ENCODE measurements at regions not wholly inside any gene's neighbourhood (a gene's known extent, or its start where the extent isn't known, plus 50 kb on each side); places are given as distances from the start of the nearest gene placed in this dataset.

DNA sequence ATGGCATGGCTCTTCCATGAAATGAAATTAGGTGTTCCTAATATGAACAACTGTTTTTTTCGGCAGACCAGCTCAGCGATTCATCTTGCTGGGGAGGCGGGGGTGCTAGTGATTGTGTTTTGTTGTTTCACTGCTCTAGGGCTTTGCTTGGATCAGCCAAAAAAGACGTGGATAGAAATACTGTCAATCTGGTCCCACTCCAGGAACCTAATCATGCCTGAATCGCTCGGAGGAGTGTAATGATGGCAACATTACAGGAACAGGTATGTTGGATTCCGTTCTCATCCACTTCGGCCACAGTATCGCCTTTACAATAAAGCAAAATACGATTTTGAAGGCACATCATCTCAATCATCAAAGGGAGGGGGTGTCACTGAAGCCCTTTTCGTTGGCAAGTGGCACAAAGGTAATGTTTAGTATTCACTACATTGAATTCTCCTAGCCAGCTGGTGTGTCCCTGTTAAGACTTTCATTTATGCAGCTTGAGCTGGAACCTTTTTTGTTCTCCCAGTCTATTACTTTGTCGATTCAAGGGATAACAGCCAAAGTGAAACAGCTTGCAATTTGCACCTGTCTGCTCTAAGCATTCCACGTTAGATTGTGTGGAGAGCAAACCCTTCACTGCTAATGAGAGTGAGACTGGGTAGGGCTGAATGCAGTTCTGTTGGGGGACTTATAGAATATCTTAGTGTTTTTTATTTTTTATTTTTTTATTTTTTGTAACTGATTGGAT lies 477.7 kb downstream of the TFAP2A start:
- no peak for DNase-seq
- Histone ChIP-seq H3K36me3 (replicated peaks; ENCODE audit: control insufficient read depth, insufficient read depth, low read length) (no peaks in the 10 kb centered on the region), H3K4me3 (ENCODE audit: insufficient read depth, low read depth, low read length) (no peak overlapping the region), H3K27me3 (ENCODE audit: control insufficient read depth, insufficient read depth, low read length) (no peaks in the 10 kb centered on the region)

DNA sequence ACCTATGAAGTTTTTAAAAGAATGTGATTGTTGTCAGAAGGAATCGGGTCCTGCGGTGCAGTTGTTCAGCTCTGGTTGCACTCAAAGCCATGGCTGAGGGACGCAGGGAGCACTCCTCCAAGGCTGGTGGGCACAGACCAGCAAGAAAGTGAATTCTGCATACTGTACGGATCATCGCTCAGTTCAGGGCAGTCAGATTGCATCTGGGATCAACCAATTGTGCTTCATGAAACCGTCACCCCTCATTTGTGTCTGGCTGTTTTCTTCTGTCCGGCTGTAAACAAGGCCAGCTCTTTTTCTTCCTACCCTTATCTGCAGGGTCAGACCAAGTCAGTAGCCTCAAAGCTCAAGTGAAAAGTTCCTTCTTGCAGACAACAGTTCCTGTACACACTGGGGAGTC lies 478.3 kb downstream of the TFAP2A start:
- no peak for DNase-seq
- Histone ChIP-seq H3K36me3 (replicated peaks; ENCODE audit: control insufficient read depth, insufficient read depth, low read length) (no peaks in the 10 kb centered on the region), H3K4me3 (ENCODE audit: insufficient read depth, low read depth, low read length) (no peak overlapping the region), H3K27me3 (ENCODE audit: control insufficient read depth, insufficient read depth, low read length) (no peaks in the 10 kb centered on the region)

DNA sequence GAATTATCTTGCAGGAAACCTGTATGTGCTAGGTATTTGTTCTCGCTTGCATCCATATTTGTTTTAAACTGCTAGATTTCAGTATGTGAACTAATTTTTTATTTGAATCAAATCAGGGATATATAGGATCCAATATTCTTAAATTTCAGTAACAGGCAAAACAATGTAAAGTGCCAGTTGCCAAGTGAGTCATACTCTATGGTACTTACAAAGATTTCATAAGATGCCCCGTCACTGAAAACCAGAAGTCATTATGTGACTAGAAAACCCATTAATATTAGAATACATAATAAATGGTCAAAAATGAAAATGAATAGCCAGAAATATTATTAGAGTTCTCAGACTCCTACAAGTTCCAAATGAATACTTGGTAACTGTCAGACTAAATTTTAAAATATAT lies 481.2 kb downstream of the TFAP2A start:
- DNase-seq: no peak
- no peaks in the 10 kb centered on the region for H3K27me3 ChIP-seq (ENCODE audit: control insufficient read depth, insufficient read depth, low read length)
- H3K36me3 ChIP-seq (replicated peaks; ENCODE audit: control insufficient read depth, insufficient read depth, low read length): no peaks in the 10 kb centered on the region
- H3K4me3 ChIP-seq (ENCODE audit: insufficient read depth, low read depth, low read length): no peak overlapping the region

DNA sequence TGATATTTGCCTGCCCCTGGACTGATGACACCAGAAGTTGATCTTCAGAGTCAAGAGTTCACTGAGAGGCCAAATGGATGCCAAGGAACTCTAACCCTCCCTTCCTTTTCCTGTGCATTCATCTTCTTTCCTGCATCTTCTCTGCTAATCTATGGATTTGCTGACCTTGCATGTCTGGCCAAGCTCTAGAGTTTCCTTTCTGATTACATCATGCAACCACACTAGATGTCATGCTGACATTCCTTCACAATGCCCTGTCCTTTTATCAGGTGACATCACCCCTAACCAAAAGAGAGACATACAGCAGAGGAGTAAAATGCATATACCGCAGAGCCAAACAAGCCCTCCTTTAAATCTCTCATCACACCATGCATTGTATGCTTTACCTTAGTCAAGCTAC lies 487.6 kb downstream of the TFAP2A start:
- Histone ChIP-seq H3K27me3 (ENCODE audit: control insufficient read depth, insufficient read depth, low read length) (no peaks in the 10 kb centered on the region), H3K36me3 (replicated peaks; ENCODE audit: control insufficient read depth, insufficient read depth, low read length) (no peaks in the 10 kb centered on the region), H3K4me3 (ENCODE audit: insufficient read depth, low read depth, low read length) (no peak overlapping the region)
- no peak for DNase-seq

DNA sequence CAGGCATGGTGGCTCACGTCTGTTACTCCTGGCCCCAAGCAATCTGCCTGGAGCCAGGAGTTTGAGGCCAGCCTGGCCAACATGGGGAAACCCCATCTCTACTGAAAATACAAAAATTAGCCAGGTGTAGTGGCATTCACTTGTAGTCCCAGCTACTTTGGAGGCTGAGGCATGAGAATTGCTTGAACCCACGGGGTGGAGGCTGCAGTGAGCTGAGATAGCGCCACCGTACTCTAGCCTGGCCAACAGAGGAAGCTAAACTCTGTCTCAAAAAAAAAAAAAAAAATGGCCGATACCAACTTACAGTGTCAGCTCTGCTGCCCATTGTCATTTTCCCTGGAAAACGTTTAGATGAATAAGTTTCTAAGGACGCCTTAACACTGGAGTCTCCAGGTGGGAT lies 489.9 kb downstream of the TFAP2A start:
- H3K36me3 ChIP-seq (replicated peaks; ENCODE audit: control insufficient read depth, insufficient read depth, low read length): no peaks in the 10 kb centered on the region
- DNase-seq: no peak
- no peak overlapping the region for H3K4me3 ChIP-seq (ENCODE audit: insufficient read depth, low read depth, low read length)

DNA sequence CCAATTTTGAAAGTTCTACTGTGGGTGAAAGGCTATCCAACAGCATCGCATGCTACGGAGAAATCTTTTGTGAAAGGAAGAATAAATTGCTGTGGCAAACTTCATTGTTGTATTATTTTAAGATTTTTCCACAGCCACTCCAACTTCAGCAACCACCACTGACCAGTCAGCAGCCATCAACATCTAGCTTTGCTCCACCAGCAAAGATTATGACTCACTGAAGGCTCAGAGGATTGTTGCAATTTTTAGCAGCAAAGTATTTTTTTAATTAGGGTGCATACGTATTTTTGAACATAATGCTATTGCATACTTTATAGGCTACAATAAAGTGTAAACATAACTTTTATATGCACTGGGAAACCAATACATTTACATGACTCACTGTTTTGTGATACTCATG lies 493.5 kb downstream of the TFAP2A start:
- Histone ChIP-seq H3K36me3 (replicated peaks; ENCODE audit: control insufficient read depth, insufficient read depth, low read length) (no peaks in the 10 kb centered on the region), H3K27me3 (ENCODE audit: control insufficient read depth, insufficient read depth, low read length) (no peaks in the 10 kb centered on the region), H3K4me3 (ENCODE audit: insufficient read depth, low read depth, low read length) (no peak overlapping the region)
- no peak for DNase-seq

More for the DNA sequence above, 489.9 kb downstream of the TFAP2A start:
- H3K27me3 ChIP-seq (ENCODE audit: control insufficient read depth, insufficient read depth, low read length): no peaks in the 10 kb centered on the region

DNA sequence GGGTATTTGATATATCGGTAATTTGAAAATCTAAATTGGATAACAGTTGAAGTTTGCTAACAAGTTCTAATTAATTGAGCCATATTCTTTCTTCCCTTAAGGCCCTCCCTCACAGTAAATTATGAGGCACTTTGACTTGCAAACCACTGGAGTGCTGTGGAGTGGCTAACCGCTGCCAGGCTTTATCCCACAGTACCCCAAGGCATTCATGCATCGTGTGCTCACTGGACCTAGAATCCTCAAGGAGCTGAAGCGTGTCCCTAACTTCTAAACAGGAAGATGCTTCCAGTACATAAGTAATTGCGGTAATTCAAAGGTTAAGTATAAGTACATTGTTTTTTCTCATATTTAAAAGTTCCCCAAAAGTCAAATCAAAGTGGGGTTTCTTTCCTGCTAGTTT lies 499.9 kb downstream of the TFAP2A start:
- Histone ChIP-seq H3K4me3 (ENCODE audit: insufficient read depth, low read depth, low read length) (no peak overlapping the region), H3K27me3 (ENCODE audit: control insufficient read depth, insufficient read depth, low read length) (no peaks in the 10 kb centered on the region), H3K36me3 (replicated peaks; ENCODE audit: control insufficient read depth, insufficient read depth, low read length) (no peaks in the 10 kb centered on the region)
- no peak for DNase-seq

DNA sequence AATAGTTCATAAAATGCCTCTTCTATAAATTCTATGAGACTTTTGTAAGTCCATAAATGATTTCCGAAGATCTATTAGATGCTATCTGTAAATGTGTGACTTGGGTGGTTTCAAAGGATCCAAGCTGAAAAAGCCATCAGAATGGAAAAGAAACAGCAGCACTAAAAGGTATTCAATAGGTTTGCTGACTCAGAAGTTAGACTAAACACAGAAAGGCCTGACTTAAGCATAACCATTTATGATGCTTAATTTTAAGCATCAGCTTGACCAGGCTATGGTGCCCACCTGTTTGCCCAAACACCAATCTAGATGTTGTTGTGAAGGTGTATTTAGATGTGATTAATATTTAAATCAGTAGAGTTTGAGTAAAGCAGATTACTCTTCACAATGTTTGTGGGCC lies 513.5 kb downstream of the TFAP2A start:
- DNase-seq: no peak
- Histone ChIP-seq H3K4me3 (ENCODE audit: insufficient read depth, low read depth, low read length) (no peak overlapping the region), H3K27me3 (ENCODE audit: control insufficient read depth, insufficient read depth, low read length) (no peaks in the 10 kb centered on the region), H3K36me3 (replicated peaks; ENCODE audit: control insufficient read depth, insufficient read depth, low read length) (no peaks in the 10 kb centered on the region)

DNA sequence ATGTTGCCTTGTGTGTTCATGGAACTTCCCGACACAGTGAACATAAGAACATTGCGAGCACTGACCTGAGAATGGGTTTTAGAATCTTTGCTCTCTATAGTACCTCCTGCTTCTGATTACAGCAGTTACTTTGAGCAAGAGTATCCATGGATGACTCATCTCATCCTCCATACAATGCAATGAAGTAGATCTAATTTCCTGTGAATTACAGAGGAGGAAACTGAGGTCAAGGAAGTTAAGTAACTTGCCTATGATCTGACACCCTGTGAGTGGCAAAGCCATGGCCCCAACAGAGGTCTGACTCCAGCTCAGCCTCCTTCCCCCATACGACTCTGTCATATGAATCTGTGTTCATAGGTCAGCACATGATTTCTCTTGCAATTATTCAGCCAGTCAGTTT lies 518.1 kb downstream of the TFAP2A start:
- no peaks in the 10 kb centered on the region for H3K27me3 ChIP-seq (ENCODE audit: control insufficient read depth, insufficient read depth, low read length)
- no peak for DNase-seq
- H3K4me3 ChIP-seq (ENCODE audit: insufficient read depth, low read depth, low read length): no peak overlapping the region
- H3K36me3 ChIP-seq (replicated peaks; ENCODE audit: control insufficient read depth, insufficient read depth, low read length): no peaks in the 10 kb centered on the region

DNA sequence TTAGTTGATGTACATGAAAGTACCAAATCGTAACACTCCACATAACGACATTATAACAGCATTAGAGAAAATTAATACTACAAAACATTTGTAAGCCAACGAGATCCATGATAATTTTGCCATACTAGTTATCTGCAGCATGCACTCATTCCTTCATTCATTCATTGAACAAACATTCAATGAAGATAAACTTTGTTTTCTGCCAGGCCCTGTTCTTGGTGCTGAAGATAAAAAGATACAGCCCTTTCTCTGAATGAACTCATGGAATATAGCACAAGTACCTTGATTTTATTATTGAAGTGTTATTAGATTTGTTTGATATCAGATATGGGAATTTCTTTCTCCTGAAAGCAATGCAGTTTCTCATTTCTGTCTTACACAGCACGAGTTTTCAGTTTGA lies 524.0 kb downstream of the TFAP2A start:
- Histone ChIP-seq H3K27me3 (ENCODE audit: control insufficient read depth, insufficient read depth, low read length) (no peaks in the 10 kb centered on the region), H3K4me3 (ENCODE audit: insufficient read depth, low read depth, low read length) (no peak overlapping the region), H3K36me3 (replicated peaks; ENCODE audit: control insufficient read depth, insufficient read depth, low read length) (no peaks in the 10 kb centered on the region)
- no peak for DNase-seq

DNA sequence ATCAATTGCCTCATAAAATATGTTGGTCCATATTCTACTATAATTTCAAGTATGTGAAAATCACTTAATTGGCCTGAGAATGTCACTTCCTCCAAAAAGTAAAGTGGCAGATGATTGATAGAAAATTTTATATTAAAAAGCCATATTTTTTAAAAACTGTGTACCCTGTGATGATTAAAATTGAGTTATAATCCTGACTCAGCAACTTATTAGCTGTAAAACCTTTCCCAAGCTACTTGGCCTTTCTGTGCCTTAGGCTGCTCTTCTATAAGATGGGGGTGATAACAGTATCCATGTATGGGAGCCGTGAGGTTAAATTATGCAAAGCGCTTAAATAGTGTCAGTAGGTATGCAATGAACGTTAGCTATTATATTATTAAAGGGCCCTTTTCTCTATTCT lies 524.4 kb downstream of the TFAP2A start:
- no peaks in the 10 kb centered on the region for H3K36me3 ChIP-seq (replicated peaks; ENCODE audit: control insufficient read depth, insufficient read depth, low read length)
- DNase-seq: no peak
- no peaks in the 10 kb centered on the region for H3K27me3 ChIP-seq (ENCODE audit: control insufficient read depth, insufficient read depth, low read length)
- H3K4me3 ChIP-seq (ENCODE audit: insufficient read depth, low read depth, low read length): no peak overlapping the region

DNA sequence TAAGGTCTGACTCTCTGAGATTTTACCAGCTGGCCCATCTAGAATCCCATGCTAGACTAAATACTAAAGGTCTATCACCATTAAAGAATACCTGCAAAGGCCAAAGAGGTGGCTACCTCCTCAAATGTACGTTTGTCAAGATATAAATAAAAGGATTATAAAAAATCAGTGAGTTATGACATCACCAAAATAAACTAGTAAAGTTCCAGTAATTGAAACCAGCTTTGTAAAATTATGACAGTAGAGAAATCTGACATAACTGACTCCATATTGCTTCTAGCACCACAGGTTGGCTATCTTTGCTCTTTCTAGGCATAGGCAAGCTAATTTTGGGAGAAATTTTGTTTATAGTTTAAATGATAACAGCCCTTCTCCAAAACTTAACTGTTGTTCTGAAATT lies 536.3 kb downstream of the TFAP2A start:
- DNase-seq: no peak
- H3K4me3 ChIP-seq (ENCODE audit: insufficient read depth, low read depth, low read length): no peak overlapping the region
- no peaks in the 10 kb centered on the region for H3K36me3 ChIP-seq (replicated peaks; ENCODE audit: control insufficient read depth, insufficient read depth, low read length)
- H3K27me3 ChIP-seq (ENCODE audit: control insufficient read depth, insufficient read depth, low read length): no peaks in the 10 kb centered on the region

DNA sequence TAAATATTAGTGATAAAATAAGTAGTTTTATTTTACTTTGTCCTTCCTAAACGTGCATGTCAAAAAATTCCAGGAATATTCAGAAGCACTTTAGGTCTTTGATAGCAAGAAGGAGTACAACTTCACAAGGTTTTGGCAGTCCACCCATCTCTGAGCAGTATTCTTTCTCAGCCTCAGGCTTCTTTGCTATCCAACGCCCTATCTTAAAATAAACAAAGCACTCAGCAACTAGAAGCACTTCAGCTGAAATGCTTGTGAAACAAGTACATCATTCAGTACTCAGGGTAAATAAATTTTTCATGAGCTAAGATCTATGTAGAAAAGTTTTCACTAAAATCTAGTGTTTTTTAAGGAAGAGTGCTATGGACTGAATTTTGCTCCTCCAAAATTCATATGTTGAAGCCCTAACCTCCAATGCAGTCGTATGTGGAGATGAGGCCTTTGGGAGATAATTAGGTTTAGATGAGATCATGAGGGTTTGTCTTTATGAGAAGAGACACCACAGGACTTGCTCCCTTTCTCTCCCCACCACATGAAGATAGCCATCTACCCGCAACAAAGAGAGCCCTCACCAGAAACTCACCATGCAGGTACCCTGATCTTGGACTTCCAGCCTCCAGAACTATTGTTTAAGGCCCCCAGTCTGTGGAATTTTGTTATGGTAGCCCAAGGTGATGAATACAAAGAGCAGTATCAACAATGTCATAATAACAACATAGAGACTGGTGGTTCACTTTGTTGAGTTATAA lies 539.1 kb downstream of the TFAP2A start:
- H3K27me3 ChIP-seq (ENCODE audit: control insufficient read depth, insufficient read depth, low read length): no peaks in the 10 kb centered on the region
- DNase-seq: no peak
- H3K4me3 ChIP-seq (ENCODE audit: insufficient read depth, low read depth, low read length): no peak overlapping the region
- no peaks in the 10 kb centered on the region for H3K36me3 ChIP-seq (replicated peaks; ENCODE audit: control insufficient read depth, insufficient read depth, low read length)

DNA sequence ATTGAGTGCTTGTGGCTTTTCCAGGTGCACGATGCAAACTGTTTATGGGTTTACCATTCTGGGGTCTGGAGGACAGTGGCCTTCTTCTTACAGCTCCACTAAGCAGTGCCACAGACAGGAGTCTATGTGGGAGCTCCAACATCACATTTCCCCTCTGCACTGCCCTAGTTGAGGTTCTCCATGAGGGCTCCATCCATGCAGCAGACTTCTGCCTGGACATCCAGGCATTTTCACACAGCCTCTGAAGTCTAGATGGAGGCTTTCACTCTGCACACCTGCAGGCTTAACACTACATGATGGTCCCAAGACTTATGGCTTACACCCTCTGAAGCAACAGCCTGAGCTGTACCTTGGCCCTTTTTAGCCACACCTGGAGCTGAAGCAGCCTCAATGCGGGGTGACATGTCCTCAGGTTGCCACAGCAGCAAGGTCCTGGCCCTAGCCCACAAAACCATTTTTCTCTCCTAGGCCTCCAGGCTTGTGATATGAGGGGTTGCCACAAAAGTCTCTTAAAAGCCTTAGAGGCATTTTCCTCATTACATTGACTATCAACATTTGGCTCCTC lies 552.2 kb downstream of the TFAP2A start:
- Histone ChIP-seq H3K27me3 (ENCODE audit: control insufficient read depth, insufficient read depth, low read length) (no peaks in the 10 kb centered on the region), H3K36me3 (replicated peaks; ENCODE audit: control insufficient read depth, insufficient read depth, low read length) (no peaks in the 10 kb centered on the region), H3K4me3 (ENCODE audit: insufficient read depth, low read depth, low read length) (no peak overlapping the region)
- DNase-seq: no peak

All from H7 (cell line).